CD14-positive monocyte (primary cell): ENCODE measurements at regions not wholly inside any gene's neighbourhood (a gene's known extent, or its start where the extent isn't known, plus 50 kb on each side); places are given as distances from the start of the nearest gene placed in this dataset.

Source experiments
- DNase-seq, 3 donors: peaks; one replicate each; pipeline ENCODE4 v3.0.0-alpha.2; 2011 to 2022
- H2AFZ ChIP-seq: 2 replicates; pipeline ENCODE4 v1.6.0; 2012; ENCODE audit warnings: mild to moderate bottlenecking, low read depth, low read length, inconsistent platforms; ENCODE audit not compliant: insufficient read depth, poor library complexity, severe bottlenecking
- H3K27ac ChIP-seq, 2 donors: 1 replicate in 1 of 2; 2 replicates in 1 of 2; pipeline ENCODE4 v1.5.1; 2012 to 2013; ENCODE audit warnings: low read length in 2 of 2, control low read depth in 1 of 2, inconsistent platforms in 1 of 2, low read depth in 1 of 2, mild to moderate bottlenecking in 1 of 2
- H3K27me3 ChIP-seq, 2 donors: one replicate each; pipeline versions ENCODE4 v1.6.0 to v1.6.1; 2011 to 2013; ENCODE audit warnings: low read length in 2 of 2; ENCODE audit not compliant: control insufficient read depth in 2 of 2, insufficient read depth in 2 of 2
- H3K36me3 ChIP-seq, 2 donors: replicated peaks in 1 of 2; 1 replicate in 1 of 2; 2 replicates in 1 of 2; pipeline versions ENCODE4 v1.5.1 to v1.6.1; 2012 to 2013; ENCODE audit warnings: low read length in 2 of 2, control low read depth in 1 of 2, inconsistent platforms in 1 of 2, mild to moderate bottlenecking in 1 of 2; ENCODE audit not compliant: insufficient read depth in 2 of 2, control insufficient read depth in 1 of 2
- H3K4me1 ChIP-seq, 2 donors: 1 replicate in 1 of 2; 2 replicates in 1 of 2; pipeline versions ENCODE4 v1.5.1 to v1.6.1; 2012 to 2013; ENCODE audit warnings: low read length in 2 of 2, control low read depth in 1 of 2, inconsistent platforms in 1 of 2, mild to moderate bottlenecking in 1 of 2, moderate library complexity in 1 of 2; ENCODE audit not compliant: insufficient read depth in 2 of 2, control insufficient read depth in 1 of 2
- H3K4me2 ChIP-seq: replicated peaks from 2 replicates; pipeline ENCODE3; 2012; ENCODE audit warnings: low read length, moderate library complexity, mild to moderate bottlenecking; ENCODE audit not compliant: poor library complexity, severe bottlenecking; ENCODE audit errors: extremely low read depth
- H3K4me3 ChIP-seq, 3 experiments: fragments of 200-600 bp in 1 of 3; sonication (generic) in 1 of 3; replicated peaks in 1 of 3; 1 replicate in 2 of 3; 2 replicates in 1 of 3; pipeline ENCODE4 v1.5.1; 2011 to 2013; ENCODE audit warnings: low read length in 3 of 3, mild to moderate bottlenecking in 3 of 3, control low read depth in 2 of 3, low read depth in 2 of 3, inconsistent platforms in 1 of 3, moderate library complexity in 1 of 3
- H3K79me2 ChIP-seq: 2 replicates; pipeline ENCODE4 v1.6.0; 2012; ENCODE audit warnings: mild to moderate bottlenecking, control low read depth, inconsistent platforms, low read length, moderate library complexity; ENCODE audit not compliant: insufficient read depth
- H3K9ac ChIP-seq: 2 replicates; pipeline ENCODE4 v1.6.0; 2017; ENCODE audit warnings: low read length, mild to moderate bottlenecking; ENCODE audit not compliant: insufficient read depth, poor library complexity, severe bottlenecking
- H3K9me3 ChIP-seq, 2 donors: replicated peaks in 1 of 2; 1 replicate in 1 of 2; 2 replicates in 1 of 2; pipeline versions ENCODE4 v1.5.1 to v1.6.1; 2012 to 2013; ENCODE audit warnings: low read length in 2 of 2, control low read depth in 1 of 2; ENCODE audit not compliant: control insufficient read depth in 1 of 2, insufficient read depth in 1 of 2
- H4K20me1 ChIP-seq: 2 replicates; pipeline ENCODE4 v1.6.0; 2012; ENCODE audit warnings: mild to moderate bottlenecking, low read length, control low read depth, moderate library complexity; ENCODE audit not compliant: insufficient read depth
- H3K27ac Mint-ChIP-seq, 7 donors: one replicate each; pipeline ENCODE4 v1.8.0; 2020; ENCODE audit warnings: mild to moderate bottlenecking in 7 of 7, mixed read lengths in 7 of 7, moderate library complexity in 6 of 7, inconsistent platforms in 2 of 7
- H3K27me3 Mint-ChIP-seq, 3 donors: one replicate each; pipeline ENCODE4 v1.8.0; 2021 to 2022; ENCODE audit warnings: low read depth in 3 of 3, mild to moderate bottlenecking in 3 of 3, mixed read lengths in 3 of 3, moderate library complexity in 3 of 3, inconsistent platforms in 1 of 3
- H3K36me3 Mint-ChIP-seq, 2 donors: one replicate each; pipeline ENCODE4 v1.8.0; 2020; ENCODE audit warnings: mixed read lengths in 2 of 2, inconsistent platforms in 1 of 2, mild to moderate bottlenecking in 1 of 2
- H3K4me1 Mint-ChIP-seq: one replicate; pipeline ENCODE4 v1.8.0; 2020; ENCODE audit warnings: mild to moderate bottlenecking, mixed read lengths
- H3K4me3 Mint-ChIP-seq, 2 donors: one replicate each; pipeline ENCODE4 v1.8.0; 2020; ENCODE audit warnings: mild to moderate bottlenecking in 2 of 2, mixed read lengths in 2 of 2, moderate library complexity in 1 of 2
- H3K9me3 Mint-ChIP-seq, 7 donors: one replicate each; pipeline ENCODE4 v1.8.0; 2020 to 2022; ENCODE audit warnings: mixed read lengths in 7 of 7, mild to moderate bottlenecking in 6 of 7, moderate library complexity in 6 of 7, inconsistent platforms in 2 of 7
- CTCF ChIP-seq: fragments of 200-600 bp; IDR thresholded peaks from one replicate; pipeline ENCODE4 v1.8.0; 2022; ENCODE audit warnings: antibody characterized with exemption, mild to moderate bottlenecking
- WGBS: methylation state at CpG from one replicate; pipeline ENCODE4 v1.1.5; 2013; ENCODE audit warnings: missing lambda C conversion rate; ENCODE audit not compliant: insufficient coverage; 5-methylcytosine and 5-hydroxymethylcytosine counted together
- intact Hi-C, 2 donors: fragments of 100-400 bp; cut with micrococcal nuclease; formaldehyde crosslinking; loops; one replicate each; pipeline versions ENCODE4 v1.15.0 to v1.15.1; 2023

GRCh38 chrX:125151146-125151545, 168.5 kb upstream of the TEX13C start:
- no peak overlapping the region for H3K9ac ChIP-seq
- TF ChIP-seq CTCF: no peak
- no peak for DNase-seq
- WGBS: no CpG with 5 or more reads among the region's 3 CpGs
- intact Hi-C loops: no loop called here
- Mint-ChIP-seq H3K27me3 (no peaks in the 10 kb centered on the region), H3K9me3 (peaks cover 0 to 3% (median 2%) of the 10 kb centered on the region in 7 donors), H3K4me1 (no peaks in the 10 kb centered on the region), H3K27ac (no peak overlapping the region), H3K36me3 (no peaks in the 10 kb centered on the region), H3K4me3 (no peak overlapping the region)
- no peak overlapping the region for H3K4me3 ChIP-seq
- H3K27me3 ChIP-seq: no peaks in the 10 kb centered on the region
- H4K20me1 ChIP-seq: no peaks in the 10 kb centered on the region
- peaks cover 0 to 4% of the 10 kb centered on the region in 2 donors for H3K9me3 ChIP-seq
- no peaks in the 10 kb centered on the region for H3K4me1 ChIP-seq
- no peak overlapping the region for H2AFZ ChIP-seq
- no peak overlapping the region for H3K4me2 ChIP-seq
- H3K27ac ChIP-seq: no peak overlapping the region
- H3K36me3 ChIP-seq: no peaks in the 10 kb centered on the region
- H3K79me2 ChIP-seq: no peaks in the 10 kb centered on the region

GRCh38 chrX:125152011-125152410, 167.7 kb upstream of the TEX13C start:
- no peak overlapping the region for H3K4me3 ChIP-seq
- Mint-ChIP-seq H3K4me3 (no peak overlapping the region), H3K27me3 (no peaks in the 10 kb centered on the region), H3K36me3 (no peaks in the 10 kb centered on the region), H3K4me1 (no peaks in the 10 kb centered on the region), H3K27ac (no peak overlapping the region), H3K9me3 (peaks cover 0 to 3% (median 2%) of the 10 kb centered on the region in 7 donors)
- no peaks in the 10 kb centered on the region for H4K20me1 ChIP-seq
- no peaks in the 10 kb centered on the region for H3K36me3 ChIP-seq
- H3K79me2 ChIP-seq: no peaks in the 10 kb centered on the region
- DNase-seq: no peak
- H3K27me3 ChIP-seq: no peaks in the 10 kb centered on the region
- H3K9me3 ChIP-seq: peaks cover 0 to 4% of the 10 kb centered on the region in 2 donors
- H3K4me2 ChIP-seq: no peak overlapping the region
- TF ChIP-seq CTCF: no peak
- no CpG with 5 or more reads among the region's 2 CpGs for WGBS
- intact Hi-C loops: no loop called here
- no peak overlapping the region for H3K27ac ChIP-seq
- no peak overlapping the region for H3K9ac ChIP-seq
- H3K4me1 ChIP-seq: no peaks in the 10 kb centered on the region
- H2AFZ ChIP-seq: no peak overlapping the region
